ENCODE measurements at regions not wholly inside any gene's neighbourhood (a gene's known extent, or its start where the extent isn't known, plus 50 kb on each side); places are given as distances from the start of the nearest gene placed in this dataset.
A peak's percentile ranks its signal among the peaks of the same experiment; 100 is the strongest.

DNA sequence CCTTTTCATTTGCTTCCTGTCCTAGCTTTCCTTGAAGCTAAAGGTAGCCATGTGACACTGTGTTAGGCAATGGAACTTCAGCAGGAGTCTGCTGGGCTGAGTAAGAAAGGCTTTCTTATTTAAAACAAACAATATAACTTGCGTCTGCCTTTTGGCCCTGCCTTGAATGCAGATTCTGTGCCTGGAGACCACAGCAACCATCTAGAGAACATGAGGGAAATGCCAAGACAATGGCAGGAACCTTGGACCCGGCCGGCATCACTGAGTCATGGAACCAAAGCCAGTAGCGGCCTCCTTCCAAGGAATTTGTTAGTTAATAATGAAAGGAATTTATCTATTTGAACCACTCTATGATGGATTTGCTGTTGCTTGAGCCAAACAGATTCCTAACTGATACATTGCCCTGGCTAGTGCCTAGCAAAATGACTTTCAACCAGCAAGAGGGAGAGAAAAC, 207.5 kb upstream of the EPHA4 start:
- no peak overlapping the region for H3K4me3 ChIP-seq (ENCODE audit: low read depth, low read length)
- DNase-seq (ENCODE audit: low read depth), result peak; percentile 99
- TF ChIP-seq, protein P1, sequence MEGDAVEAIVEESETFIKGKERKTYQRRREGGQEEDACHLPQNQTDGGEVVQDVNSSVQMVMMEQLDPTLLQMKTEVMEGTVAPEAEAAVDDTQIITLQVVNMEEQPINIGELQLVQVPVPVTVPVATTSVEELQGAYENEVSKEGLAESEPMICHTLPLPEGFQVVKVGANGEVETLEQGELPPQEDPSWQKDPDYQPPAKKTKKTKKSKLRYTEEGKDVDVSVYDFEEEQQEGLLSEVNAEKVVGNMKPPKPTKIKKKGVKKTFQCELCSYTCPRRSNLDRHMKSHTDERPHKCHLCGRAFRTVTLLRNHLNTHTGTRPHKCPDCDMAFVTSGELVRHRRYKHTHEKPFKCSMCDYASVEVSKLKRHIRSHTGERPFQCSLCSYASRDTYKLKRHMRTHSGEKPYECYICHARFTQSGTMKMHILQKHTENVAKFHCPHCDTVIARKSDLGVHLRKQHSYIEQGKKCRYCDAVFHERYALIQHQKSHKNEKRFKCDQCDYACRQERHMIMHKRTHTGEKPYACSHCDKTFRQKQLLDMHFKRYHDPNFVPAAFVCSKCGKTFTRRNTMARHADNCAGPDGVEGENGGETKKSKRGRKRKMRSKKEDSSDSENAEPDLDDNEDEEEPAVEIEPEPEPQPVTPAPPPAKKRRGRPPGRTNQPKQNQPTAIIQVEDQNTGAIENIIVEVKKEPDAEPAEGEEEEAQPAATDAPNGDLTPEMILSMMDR (IDR thresholded peaks at IDR 0.05; ENCODE audit: insufficient read depth, low read length), result no peak

DNA sequence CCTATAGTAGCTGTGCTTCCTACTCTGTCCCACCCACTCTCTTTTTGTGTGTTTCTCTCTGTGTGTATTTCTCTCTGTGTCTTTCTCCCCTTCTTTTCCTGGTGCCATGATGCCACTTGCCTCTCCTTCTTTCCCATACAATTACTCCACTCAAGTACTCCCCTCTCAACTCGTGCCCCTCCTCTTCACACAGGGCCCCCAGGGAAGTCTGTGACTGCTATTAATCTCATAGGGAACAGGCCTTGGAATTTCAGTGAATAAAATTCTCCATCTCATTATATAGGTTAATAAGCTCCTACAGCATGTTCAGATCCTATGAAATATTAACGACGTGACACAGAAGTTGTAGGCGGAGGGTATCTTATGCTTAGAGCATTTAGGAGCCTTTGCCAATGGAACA, 205.9 kb upstream of the EPHA4 start:
- no peak for DNase-seq (ENCODE audit: low read depth)
- TF ChIP-seq, protein P1 (IDR thresholded peaks at IDR 0.05; ENCODE audit: insufficient read depth, low read length), result no peak

DNA sequence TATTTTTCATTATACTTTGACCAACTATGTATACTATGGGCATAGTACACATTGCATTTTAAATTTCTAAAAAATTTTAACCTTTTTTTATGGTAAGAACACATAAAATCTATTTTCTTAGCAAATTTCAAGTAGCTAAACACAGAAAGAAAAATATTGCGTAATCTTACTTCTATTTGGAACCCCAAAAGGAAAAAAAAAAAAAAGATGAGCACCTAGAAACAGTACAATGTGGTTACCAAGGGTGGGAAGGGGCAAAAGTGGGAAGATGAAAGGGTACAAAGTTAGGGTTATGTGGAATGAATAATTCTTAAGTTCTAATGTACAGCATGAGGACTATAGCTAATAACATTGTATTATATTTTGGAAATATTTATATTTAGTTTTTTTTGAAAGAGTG, 205.0 kb upstream of the EPHA4 start:
- H3K4me3 ChIP-seq (ENCODE audit: low read depth, low read length), result no peak overlapping the region
- no peak for DNase-seq (ENCODE audit: low read depth)
- TF ChIP-seq, protein P1 (IDR thresholded peaks at IDR 0.05; ENCODE audit: insufficient read depth, low read length), result no peak

More for the DNA sequence above, 205.9 kb upstream of the EPHA4 start:
- no peak overlapping the region for H3K4me3 ChIP-seq (ENCODE audit: low read depth, low read length)

DNA sequence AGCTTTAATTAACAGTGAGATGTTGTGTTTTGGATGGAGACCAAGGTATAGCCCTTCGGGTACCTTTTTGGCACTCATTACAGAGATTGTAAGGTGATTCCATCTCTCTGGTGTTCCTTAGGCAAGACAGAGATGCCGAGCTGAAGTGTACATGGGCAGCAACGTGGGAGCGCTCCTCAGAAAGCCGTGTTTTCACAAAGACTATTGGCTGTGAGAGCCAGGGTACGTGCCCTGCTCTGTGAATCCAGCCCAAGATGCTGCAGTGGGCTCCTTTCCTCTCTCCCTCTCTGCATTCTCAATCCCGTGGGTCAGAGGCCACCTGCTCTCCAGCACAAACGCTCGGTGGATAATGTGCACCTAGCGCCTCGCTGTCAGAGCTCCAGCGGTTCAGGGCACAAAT, 203.0 kb upstream of the EPHA4 start:
- no peak overlapping the region for H3K4me3 ChIP-seq (ENCODE audit: low read depth, low read length)
- TF ChIP-seq, protein P1 (IDR thresholded peaks at IDR 0.05; ENCODE audit: insufficient read depth, low read length), result no peak
- DNase-seq (ENCODE audit: low read depth), result no peak

DNA sequence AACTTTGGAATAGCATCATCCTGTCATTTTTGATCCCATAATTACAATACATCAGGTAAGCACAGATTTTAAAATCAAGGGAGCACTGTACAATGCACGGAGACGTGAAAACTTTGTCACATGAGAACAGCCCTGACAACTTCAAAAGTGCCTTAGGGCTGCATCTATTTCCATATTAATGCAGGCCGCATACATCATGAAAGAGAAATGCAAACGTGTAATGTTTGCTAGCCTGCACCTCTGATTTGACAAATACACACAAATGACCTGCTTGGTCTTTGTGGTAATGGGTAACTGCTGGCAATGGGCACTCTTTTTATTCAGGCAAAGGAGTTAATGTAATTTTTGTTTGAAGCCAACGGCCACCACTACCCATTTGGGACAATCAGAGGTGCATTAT, 202.0 kb upstream of the EPHA4 start:
- TF ChIP-seq, protein P1 (IDR thresholded peaks at IDR 0.05; ENCODE audit: insufficient read depth, low read length), result no peak
- no peak for DNase-seq (ENCODE audit: low read depth)
- H3K4me3 ChIP-seq (ENCODE audit: low read depth, low read length), result no peak overlapping the region

DNA sequence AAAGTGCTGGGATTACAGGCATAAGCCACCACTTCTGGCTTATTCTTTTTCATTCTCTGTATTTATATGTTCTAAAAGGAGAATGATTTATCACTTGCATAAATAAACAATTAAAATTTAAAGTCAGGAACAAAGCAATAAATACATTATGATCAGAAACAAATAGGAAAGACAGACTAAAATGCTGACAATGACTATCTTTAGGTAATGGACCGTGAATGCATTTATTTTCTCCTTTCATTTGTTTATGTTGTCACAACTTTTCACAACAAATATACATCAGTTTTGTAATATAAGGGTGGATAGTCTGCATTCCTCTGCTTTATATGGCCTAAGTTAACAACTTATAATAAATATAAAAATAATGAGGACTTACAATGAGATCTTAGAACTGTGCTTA, 199.2 kb upstream of the EPHA4 start:
- H3K4me3 ChIP-seq (ENCODE audit: low read depth, low read length), result no peak overlapping the region
- DNase-seq (ENCODE audit: low read depth), result no peak
- TF ChIP-seq, protein P1 (IDR thresholded peaks at IDR 0.05; ENCODE audit: insufficient read depth, low read length), result no peak

Data from fibroblast of the aortic adventitia (primary cell).